ENCODE measurements at regions not wholly inside any gene's neighbourhood (a gene's known extent, or its start where the extent isn't known, plus 50 kb on each side); places are given as distances from the start of the nearest gene placed in this dataset.

DNA sequence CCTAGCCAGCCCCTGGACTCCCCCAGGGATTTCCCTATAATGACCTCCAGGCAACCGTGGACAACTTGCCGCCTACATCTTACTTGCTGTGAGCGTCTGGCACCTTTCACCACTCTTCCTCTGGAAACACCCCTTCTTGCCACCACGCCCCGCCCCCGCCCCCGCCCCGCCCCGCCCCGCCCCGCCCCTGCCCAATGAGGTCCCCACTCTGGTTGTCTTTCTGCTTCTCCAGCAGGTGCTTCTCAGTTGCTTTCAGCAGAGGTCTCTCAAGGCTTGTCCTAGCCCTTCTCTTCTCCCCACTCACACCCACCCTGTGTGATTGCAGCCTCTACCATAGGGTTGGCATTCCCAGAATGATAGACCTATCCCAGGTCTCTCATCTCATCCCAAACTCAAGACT is 214.5 kb downstream of the EN1 start:
- Mint-ChIP-seq H3K27me3 (ENCODE audit: unreplicated experiment) (no peaks in the 10 kb centered on the region), H3K9me3 (ENCODE audit: unreplicated experiment) (peaks cover 5% of the 10 kb centered on the region), H3K4me1 (ENCODE audit: low read depth, unreplicated experiment) (peaks cover 23% of the 10 kb centered on the region), H3K36me3 (ENCODE audit: unreplicated experiment) (no peaks in the 10 kb centered on the region), H3K27ac (ENCODE audit: unreplicated experiment) (no peak overlapping the region), H3K4me3 (ENCODE audit: unreplicated experiment) (no peak overlapping the region)
- DNase-seq: no peak
- TF ChIP-seq, protein P1, sequence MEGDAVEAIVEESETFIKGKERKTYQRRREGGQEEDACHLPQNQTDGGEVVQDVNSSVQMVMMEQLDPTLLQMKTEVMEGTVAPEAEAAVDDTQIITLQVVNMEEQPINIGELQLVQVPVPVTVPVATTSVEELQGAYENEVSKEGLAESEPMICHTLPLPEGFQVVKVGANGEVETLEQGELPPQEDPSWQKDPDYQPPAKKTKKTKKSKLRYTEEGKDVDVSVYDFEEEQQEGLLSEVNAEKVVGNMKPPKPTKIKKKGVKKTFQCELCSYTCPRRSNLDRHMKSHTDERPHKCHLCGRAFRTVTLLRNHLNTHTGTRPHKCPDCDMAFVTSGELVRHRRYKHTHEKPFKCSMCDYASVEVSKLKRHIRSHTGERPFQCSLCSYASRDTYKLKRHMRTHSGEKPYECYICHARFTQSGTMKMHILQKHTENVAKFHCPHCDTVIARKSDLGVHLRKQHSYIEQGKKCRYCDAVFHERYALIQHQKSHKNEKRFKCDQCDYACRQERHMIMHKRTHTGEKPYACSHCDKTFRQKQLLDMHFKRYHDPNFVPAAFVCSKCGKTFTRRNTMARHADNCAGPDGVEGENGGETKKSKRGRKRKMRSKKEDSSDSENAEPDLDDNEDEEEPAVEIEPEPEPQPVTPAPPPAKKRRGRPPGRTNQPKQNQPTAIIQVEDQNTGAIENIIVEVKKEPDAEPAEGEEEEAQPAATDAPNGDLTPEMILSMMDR (IDR thresholded peaks at IDR 0.05; ENCODE audit: partially characterized antibody, unreplicated experiment): no peak

DNA sequence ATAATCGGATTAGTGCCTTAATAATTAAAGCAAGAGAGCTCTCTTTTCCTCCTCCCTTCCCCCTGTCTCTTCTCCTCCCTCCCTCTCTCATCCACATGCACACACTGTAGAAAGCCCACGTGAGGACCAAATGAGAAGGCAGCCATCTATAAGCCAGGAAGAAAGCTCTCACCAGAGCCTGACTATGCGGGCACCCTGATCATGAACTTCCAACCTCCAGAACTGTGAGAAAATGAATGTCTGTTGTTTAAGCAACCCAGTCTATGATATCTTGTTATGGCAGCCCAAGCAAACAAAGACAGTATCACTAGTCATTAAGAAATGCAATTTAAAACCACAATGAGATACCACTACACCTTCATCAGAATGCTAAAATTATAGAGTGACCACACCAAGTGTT is 220.3 kb downstream of the EN1 start:
- peaks cover 3% of the 10 kb centered on the region for H3K27me3 Mint-ChIP-seq (ENCODE audit: unreplicated experiment)
- H3K4me1 Mint-ChIP-seq (ENCODE audit: low read depth, unreplicated experiment): peaks cover 1% of the 10 kb centered on the region
- no peaks in the 10 kb centered on the region for H3K36me3 Mint-ChIP-seq (ENCODE audit: unreplicated experiment)
- TF ChIP-seq, protein P1 (IDR thresholded peaks at IDR 0.05; ENCODE audit: partially characterized antibody, unreplicated experiment): no peak
- H3K27ac Mint-ChIP-seq (ENCODE audit: unreplicated experiment): no peak overlapping the region
- no peak overlapping the region for H3K4me3 Mint-ChIP-seq (ENCODE audit: unreplicated experiment)
- DNase-seq: no peak
- H3K9me3 Mint-ChIP-seq (ENCODE audit: unreplicated experiment): peaks cover 4% of the 10 kb centered on the region

DNA sequence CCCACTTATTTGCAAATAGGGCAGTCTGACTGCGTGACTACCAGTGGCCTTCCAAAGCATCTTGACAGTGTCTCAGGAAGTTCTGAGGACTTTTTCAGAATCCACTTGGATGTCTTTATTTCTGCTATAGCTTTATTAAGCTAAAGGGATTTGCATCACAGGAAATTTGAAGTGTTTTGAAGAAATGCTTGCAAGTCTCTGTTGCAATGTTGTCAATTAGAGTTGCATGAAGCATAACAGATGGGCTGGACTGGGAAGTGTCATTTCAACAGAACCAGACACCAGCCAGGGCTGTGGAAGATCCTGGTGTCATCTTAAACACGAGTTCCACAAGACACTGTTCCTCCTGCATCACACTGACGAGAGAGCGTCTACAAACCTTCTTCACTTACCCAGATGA is 224.5 kb downstream of the EN1 start:
- TF ChIP-seq, protein P1 (IDR thresholded peaks at IDR 0.05; ENCODE audit: partially characterized antibody, unreplicated experiment): no peak
- Mint-ChIP-seq H3K27ac (ENCODE audit: unreplicated experiment) (no peak overlapping the region), H3K27me3 (ENCODE audit: unreplicated experiment) (peaks cover 3% of the 10 kb centered on the region), H3K36me3 (ENCODE audit: unreplicated experiment) (no peaks in the 10 kb centered on the region), H3K9me3 (ENCODE audit: unreplicated experiment) (peaks cover 4% of the 10 kb centered on the region), H3K4me1 (ENCODE audit: low read depth, unreplicated experiment) (peaks cover 1% of the 10 kb centered on the region), H3K4me3 (ENCODE audit: unreplicated experiment) (no peak overlapping the region)
- no peak for DNase-seq

DNA sequence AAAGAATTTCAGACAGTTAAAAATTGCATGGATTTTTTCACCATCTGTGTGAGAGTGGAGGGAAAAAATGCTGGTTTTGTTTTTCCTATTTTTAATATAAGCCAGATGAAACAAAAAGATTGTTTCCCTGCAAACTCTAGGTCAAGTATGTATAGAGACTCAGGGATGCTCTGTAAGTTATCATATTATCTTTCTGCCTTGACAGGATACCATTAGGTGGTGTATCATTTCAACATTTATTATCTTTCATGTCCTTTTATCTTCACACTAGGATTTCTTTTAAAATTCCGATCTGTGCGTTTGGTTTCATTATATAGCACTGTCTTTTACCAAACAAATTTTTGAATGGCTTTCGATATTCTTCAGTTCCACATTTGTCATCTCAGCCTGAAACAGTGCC is 225.3 kb downstream of the EN1 start:
- TF ChIP-seq, protein P1 (IDR thresholded peaks at IDR 0.05; ENCODE audit: partially characterized antibody, unreplicated experiment): no peak
- peaks cover 4% of the 10 kb centered on the region for H3K9me3 Mint-ChIP-seq (ENCODE audit: unreplicated experiment)

DNA sequence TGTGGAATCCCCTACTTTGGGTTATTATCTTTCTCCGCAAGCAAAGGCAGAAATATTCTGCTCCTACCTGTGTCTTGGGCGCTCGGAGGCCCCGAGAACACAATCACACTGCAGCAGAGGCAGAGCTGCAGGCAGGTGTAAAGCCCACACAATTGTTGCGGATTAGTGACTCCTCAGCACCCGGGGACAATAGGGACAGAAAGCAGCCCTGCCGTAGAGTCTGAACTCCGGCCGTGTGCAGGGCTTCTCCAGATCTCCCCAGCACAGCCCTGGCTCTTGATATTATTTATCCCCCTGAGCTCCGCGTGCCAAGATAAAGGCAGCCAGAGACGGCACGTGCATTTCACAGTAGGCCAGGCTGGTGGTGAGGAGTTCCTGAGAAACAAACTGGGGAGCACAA is 229.2 kb downstream of the EN1 start:
- no peak overlapping the region for H3K4me3 Mint-ChIP-seq (ENCODE audit: unreplicated experiment)
- H3K36me3 Mint-ChIP-seq (ENCODE audit: unreplicated experiment): no peaks in the 10 kb centered on the region
- DNase-seq: no peak
- H3K9me3 Mint-ChIP-seq (ENCODE audit: unreplicated experiment): peaks cover 2% of the 10 kb centered on the region
- H3K27ac Mint-ChIP-seq (ENCODE audit: unreplicated experiment): no peak overlapping the region
- TF ChIP-seq, protein P1 (IDR thresholded peaks at IDR 0.05; ENCODE audit: partially characterized antibody, unreplicated experiment): no peak
- peaks cover 10% of the 10 kb centered on the region for H3K4me1 Mint-ChIP-seq (ENCODE audit: low read depth, unreplicated experiment)
- H3K27me3 Mint-ChIP-seq (ENCODE audit: unreplicated experiment): peaks cover 1% of the 10 kb centered on the region

More for the DNA sequence above, 225.3 kb downstream of the EN1 start:
- Mint-ChIP-seq H3K27me3 (ENCODE audit: unreplicated experiment) (peaks cover under 1% of the 10 kb centered on the region), H3K4me1 (ENCODE audit: low read depth, unreplicated experiment) (peaks cover 1% of the 10 kb centered on the region), H3K4me3 (ENCODE audit: unreplicated experiment) (no peak overlapping the region), H3K27ac (ENCODE audit: unreplicated experiment) (no peak overlapping the region), H3K36me3 (ENCODE audit: unreplicated experiment) (no peaks in the 10 kb centered on the region)
- no peak for DNase-seq
